Activated T-cell treated with anti-CD3 and anti-CD28 coated beads, Interleukin-2, amount 50 U/mL, for 48 hours (primary cell): ENCODE measurements at regions not wholly inside any gene's neighbourhood (a gene's known extent, or its start where the extent isn't known, plus 50 kb on each side); places are given as distances from the start of the nearest gene placed in this dataset.
A peak's percentile ranks its signal among the peaks of the same experiment; 100 is the strongest.

ENCODE experiments used
- DNase-seq, 2 experiments: peaks; one replicate each; pipeline ENCODE4 v3.0.0-alpha.2; 2020

- no peak for DNase-seq
Measured at GRCh38 chr5:106966686-106967315, 703.9 kb downstream of the EFNA5 start.

- no peak for DNase-seq
Measured at GRCh38 chr5:106964132-106964531, 706.6 kb downstream of the EFNA5 start.

GRCh38 chr5:106963630-106964029 is 707.1 kb downstream of the EFNA5 start:
- DNase-seq: no peak

- DNase-seq: no peak
Measured at GRCh38 chr5:106962464-106963230, 708.1 kb downstream of the EFNA5 start.

GRCh38 chr5:106959387-106959786 is 711.4 kb downstream of the EFNA5 start:
- DNase-seq: no peak

- DNase-seq: no peak
Measured at GRCh38 chr5:106957336-106957735, 713.4 kb downstream of the EFNA5 start.

GRCh38 chr5:106956886-106957285 is 713.9 kb downstream of the EFNA5 start:
- no peak for DNase-seq

- no peak for DNase-seq
Measured at GRCh38 chr5:106956187-106956586, 714.5 kb downstream of the EFNA5 start.

- no peak for DNase-seq
Measured at GRCh38 chr5:106940986-106941385, 729.8 kb downstream of the EFNA5 start.

GRCh38 chr5:106940301-106940846 is 730.4 kb downstream of the EFNA5 start:
- DNase-seq: no peak

GRCh38 chr5:106923409-106923808 is 747.3 kb downstream of the EFNA5 start:
- no peak for DNase-seq

- no peak for DNase-seq
Measured at GRCh38 chr5:106921567-106921966, 749.2 kb downstream of the EFNA5 start.

GRCh38 chr5:106910486-106910885 is 760.3 kb downstream of the EFNA5 start:
- DNase-seq: no peak

- no peak for DNase-seq
Measured at GRCh38 chr5:106909716-106910115, 761.0 kb downstream of the EFNA5 start.

- no peak for DNase-seq
Measured at GRCh38 chr5:106907979-106908378, 762.8 kb downstream of the EFNA5 start.

GRCh38 chr5:106906199-106906598 is 764.5 kb downstream of the EFNA5 start:
- no peak for DNase-seq

GRCh38 chr5:106894964-106895363 is 775.8 kb downstream of the EFNA5 start:
- DNase-seq: no peak

GRCh38 chr5:106882035-106882434 is 788.7 kb downstream of the EFNA5 start:
- DNase-seq: no peak

GRCh38 chr5:106880656-106881055 is 790.1 kb downstream of the EFNA5 start:
- DNase-seq: no peak

- DNase-seq: no peak
Measured at GRCh38 chr5:106877881-106878280, 792.9 kb downstream of the EFNA5 start.

- DNase-seq: peak in 1 of 2 experiments; percentile 16
Measured at GRCh38 chr5:106876665-106877194, 794.0 kb downstream of the EFNA5 start.

- DNase-seq: no peak
Measured at GRCh38 chr5:106876298-106876622, 794.5 kb downstream of the EFNA5 start.

GRCh38 chr5:106875591-106876297 is 795.0 kb downstream of the EFNA5 start:
- DNase-seq: peak in 1 of 2 experiments; percentile 17

- no peak for DNase-seq
Measured at GRCh38 chr5:106874974-106875373, 795.8 kb downstream of the EFNA5 start.
